ENCODE measurements at regions not wholly inside any gene's neighbourhood (a gene's known extent, or its start where the extent isn't known, plus 50 kb on each side); places are given as distances from the start of the nearest gene placed in this dataset.

- Mint-ChIP-seq H3K27me3 (ENCODE audit: insufficient read depth) (no peaks in the 10 kb centered on the region), H3K9me3 (peaks cover 3% of the 10 kb centered on the region), H3K4me1 (no peaks in the 10 kb centered on the region), H3K36me3 (ENCODE audit: low read depth) (no peaks in the 10 kb centered on the region), H3K4me3 (no peak overlapping the region), H3K27ac (no peak overlapping the region)
- H3K4me1 ChIP-seq (ENCODE audit: control insufficient read depth, insufficient read depth, low read length) = no peaks in the 10 kb centered on the region
- no peaks in the 10 kb centered on the region for H3K9me3 ChIP-seq (ENCODE audit: control insufficient read depth, low read length)
- no peak for TF ChIP-seq CTCF (conservative IDR thresholded peaks at IDR 0.05)
- H3K4me3 ChIP-seq (ENCODE audit: low read length) = no peak overlapping the region
- WGBS, 2 experiments (ENCODE audit: insufficient coverage in 1 of 2, insufficient read length in 1 of 2) = 93 to 98% methylated on average over 4 of the region's 4 CpGs
- no peaks in the 10 kb centered on the region for H3K27me3 ChIP-seq (ENCODE audit: control insufficient read depth, insufficient read depth, low read length, poor library complexity, severe bottlenecking)
- H3K36me3 ChIP-seq (ENCODE audit: control insufficient read depth, insufficient read depth, low read length) = no peaks in the 10 kb centered on the region
- H3K9ac ChIP-seq (ENCODE audit: extremely low read depth, low read length, poor library complexity, severe bottlenecking) = no peak overlapping the region
- no peak for DNase-seq
- H3K27ac ChIP-seq (ENCODE audit: low read depth, low read length) = no peak overlapping the region
Measured at GRCh38 chr13:105220881-105221280, 1314.6 kb downstream of the EFNB2 start.

GRCh38 chr13:105220063-105220462, 1315.4 kb downstream of the EFNB2 start:
- no peak overlapping the region for H3K27ac Mint-ChIP-seq
- no peaks in the 10 kb centered on the region for H3K27me3 Mint-ChIP-seq (ENCODE audit: insufficient read depth)
- Histone ChIP-seq H3K4me3 (ENCODE audit: low read length) (no peak overlapping the region), H3K27ac (ENCODE audit: low read depth, low read length) (no peak overlapping the region), H3K9me3 (ENCODE audit: control insufficient read depth, low read length) (no peaks in the 10 kb centered on the region), H3K36me3 (ENCODE audit: control insufficient read depth, insufficient read depth, low read length) (no peaks in the 10 kb centered on the region), H3K9ac (ENCODE audit: extremely low read depth, low read length, poor library complexity, severe bottlenecking) (no peak overlapping the region), H3K4me1 (ENCODE audit: control insufficient read depth, insufficient read depth, low read length) (no peaks in the 10 kb centered on the region), H3K27me3 (ENCODE audit: control insufficient read depth, insufficient read depth, low read length, poor library complexity, severe bottlenecking) (no peaks in the 10 kb centered on the region)
- no peak for DNase-seq
- no peaks in the 10 kb centered on the region for H3K36me3 Mint-ChIP-seq (ENCODE audit: low read depth)
- no peak overlapping the region for H3K4me3 Mint-ChIP-seq
- no peaks in the 10 kb centered on the region for H3K4me1 Mint-ChIP-seq
- H3K9me3 Mint-ChIP-seq = peaks cover 3% of the 10 kb centered on the region
- 96 to 98% methylated on average over 7 to 8 of the region's 8 CpGs for WGBS, 2 experiments (ENCODE audit: insufficient coverage in 1 of 2, insufficient read length in 1 of 2)
- no peak for TF ChIP-seq CTCF (conservative IDR thresholded peaks at IDR 0.05)

- Histone ChIP-seq H3K36me3 (ENCODE audit: control insufficient read depth, insufficient read depth, low read length) (no peaks in the 10 kb centered on the region), H3K27me3 (ENCODE audit: control insufficient read depth, insufficient read depth, low read length, poor library complexity, severe bottlenecking) (no peaks in the 10 kb centered on the region), H3K4me3 (ENCODE audit: low read length) (no peak overlapping the region), H3K9ac (ENCODE audit: extremely low read depth, low read length, poor library complexity, severe bottlenecking) (no peak overlapping the region), H3K9me3 (ENCODE audit: control insufficient read depth, low read length) (no peaks in the 10 kb centered on the region), H3K4me1 (ENCODE audit: control insufficient read depth, insufficient read depth, low read length) (no peaks in the 10 kb centered on the region), H3K27ac (ENCODE audit: low read depth, low read length) (no peak overlapping the region)
- Mint-ChIP-seq H3K27me3 (ENCODE audit: insufficient read depth) (no peaks in the 10 kb centered on the region), H3K27ac (no peak overlapping the region), H3K4me1 (no peaks in the 10 kb centered on the region), H3K36me3 (ENCODE audit: low read depth) (no peaks in the 10 kb centered on the region), H3K9me3 (peaks cover 1% of the 10 kb centered on the region), H3K4me3 (no peak overlapping the region)
- 86 to 96% methylated on average over 1 of the region's 1 CpG for WGBS, 2 experiments (ENCODE audit: insufficient coverage in 1 of 2, insufficient read length in 1 of 2)
- no peak for DNase-seq
- no peak for TF ChIP-seq CTCF (conservative IDR thresholded peaks at IDR 0.05)
Measured at GRCh38 chr13:105219651-105220050, 1315.8 kb downstream of the EFNB2 start.

Data from endodermal cell (in vitro differentiated cells).